Activated CD4-positive, CD25-positive, alpha-beta regulatory T cell treated with anti-CD3 and anti-CD28 coated beads, Interleukin-2, amount 50 U/mL, for 24 hours (primary cell): ENCODE measurements at regions not wholly inside any gene's neighbourhood (a gene's known extent, or its start where the extent isn't known, plus 50 kb on each side); places are given as distances from the start of the nearest gene placed in this dataset.
"Not testable (repeated sequence)": the region's sequence is repeated elsewhere in the genome, so short reads cannot be mapped to it uniquely, and the experiment has no call there.

Source experiments
- ATAC-seq, 2 donors: fragments of 150-1000 bp; cut with Tn5 transposase; one replicate each; pipeline ENCODE4 v1.10.0; 2021; ENCODE audit warnings: mild to moderate bottlenecking in 1 of 2, moderate library complexity in 1 of 2

DNA sequence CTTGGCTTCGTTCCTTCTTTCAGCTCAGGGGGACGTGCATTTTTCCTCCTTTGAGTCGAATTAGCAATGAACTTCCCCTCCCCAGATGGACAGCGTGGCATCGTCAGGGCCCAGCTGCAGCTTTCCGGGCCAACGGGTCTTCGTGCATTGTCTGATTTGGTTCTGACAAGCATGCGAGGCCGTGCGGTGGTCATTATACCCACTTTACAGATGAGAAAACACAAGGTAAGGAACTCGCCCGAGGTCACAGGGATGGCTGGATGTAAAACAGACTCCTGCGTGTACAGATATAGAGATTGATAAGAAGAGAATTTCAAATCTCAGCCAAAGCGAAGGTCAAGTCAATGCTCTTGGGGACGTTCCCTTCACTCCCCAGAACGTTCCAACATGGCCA, 187.6 kb upstream of the SULF2 start:
- no peak for ATAC-seq

DNA sequence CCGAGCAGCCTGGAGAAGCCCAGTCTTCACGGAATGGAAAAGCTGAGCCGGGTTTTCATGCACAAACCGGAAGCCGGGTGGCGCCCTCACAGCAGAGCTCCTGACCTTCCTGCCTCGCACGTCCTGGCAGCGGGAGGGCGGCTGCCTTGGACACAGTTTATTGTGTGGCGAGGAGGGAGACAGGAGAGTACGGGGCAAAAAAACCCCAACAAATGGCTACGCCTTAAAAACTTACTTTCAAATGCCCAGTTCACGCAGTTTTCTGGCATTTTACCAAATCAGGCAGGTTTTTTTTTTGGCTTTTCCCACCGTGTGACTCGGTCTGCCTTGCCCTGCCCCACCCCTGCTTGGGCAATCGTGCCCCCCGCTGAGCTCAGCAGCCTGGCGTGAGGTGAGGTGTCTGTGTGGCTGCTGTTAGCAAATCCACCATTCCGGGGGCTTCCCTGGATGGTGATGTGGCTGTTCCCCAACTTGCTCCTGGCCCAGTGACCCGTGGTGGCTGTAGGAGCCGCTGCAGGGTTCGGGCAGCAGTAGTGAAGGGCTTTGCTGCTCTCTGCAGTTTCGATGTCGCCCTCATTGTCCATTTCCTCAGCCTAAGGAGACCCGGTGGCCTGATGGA, 187.1 kb upstream of the SULF2 start:
- ATAC-seq: not testable (repeated sequence)

DNA sequence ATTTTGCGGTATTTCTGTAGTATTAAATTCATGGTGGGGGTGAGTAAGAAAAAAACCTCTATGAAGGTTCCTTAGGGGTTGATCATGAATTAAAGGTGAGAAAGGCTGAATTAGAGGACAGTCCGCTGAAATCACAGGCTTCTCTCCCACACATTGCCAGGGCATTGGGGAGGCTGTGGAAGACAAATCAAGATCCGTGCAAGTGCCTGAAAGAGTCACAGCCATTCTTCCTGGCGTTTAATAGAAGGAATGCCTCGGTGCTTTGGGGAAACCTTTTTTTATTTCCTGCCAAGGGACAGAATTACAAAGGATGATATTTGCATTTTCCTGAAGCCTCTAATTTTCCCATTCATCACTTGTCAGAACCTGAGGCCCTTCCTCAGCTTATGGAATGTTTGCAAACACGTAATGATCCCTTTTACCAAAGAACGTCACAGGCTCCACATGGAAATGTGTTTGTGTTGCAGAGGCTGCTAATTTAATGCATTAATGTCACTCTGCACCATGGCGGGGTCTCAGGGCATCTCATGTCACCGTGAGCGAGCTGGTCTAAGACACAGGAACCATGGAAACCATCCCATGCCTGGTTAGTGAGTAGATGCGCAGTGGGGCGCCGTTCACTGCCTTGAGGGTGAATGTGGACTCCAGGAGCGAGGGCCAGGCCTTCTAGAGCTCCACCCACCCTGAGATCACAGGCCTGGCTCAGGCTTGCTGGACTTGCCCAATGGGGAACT, 185.9 kb upstream of the SULF2 start:
- ATAC-seq: no peak

DNA sequence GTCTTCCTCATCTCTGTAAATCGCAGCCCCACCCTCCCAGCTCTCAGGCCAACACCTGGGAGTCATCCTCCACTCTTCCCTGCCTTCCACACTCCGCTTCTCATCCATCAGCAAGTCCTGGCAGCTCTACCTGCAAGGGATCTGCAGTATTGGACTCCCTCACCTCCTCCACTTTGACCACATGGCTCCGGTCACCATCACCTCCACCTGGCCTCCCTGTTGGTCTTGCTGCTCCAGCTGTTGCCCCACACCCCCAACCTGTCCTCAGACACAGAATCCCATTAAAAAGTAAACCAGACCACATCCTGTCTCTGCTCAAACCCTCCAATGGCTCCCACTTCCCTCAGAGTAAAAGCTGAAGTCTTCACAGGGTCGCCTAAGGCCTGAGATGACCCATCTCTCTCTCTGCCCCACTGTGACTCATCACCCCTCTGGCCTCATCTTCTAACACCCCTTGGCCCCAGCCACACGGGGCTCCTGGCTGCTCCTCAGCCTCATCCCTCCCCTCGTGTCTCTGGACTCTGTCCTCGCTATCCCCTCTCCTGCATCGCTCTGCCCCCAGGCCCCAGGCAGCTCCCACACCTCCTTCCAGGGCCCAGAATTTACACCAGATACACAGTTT, 185.1 kb upstream of the SULF2 start:
- ATAC-seq: no peak

DNA sequence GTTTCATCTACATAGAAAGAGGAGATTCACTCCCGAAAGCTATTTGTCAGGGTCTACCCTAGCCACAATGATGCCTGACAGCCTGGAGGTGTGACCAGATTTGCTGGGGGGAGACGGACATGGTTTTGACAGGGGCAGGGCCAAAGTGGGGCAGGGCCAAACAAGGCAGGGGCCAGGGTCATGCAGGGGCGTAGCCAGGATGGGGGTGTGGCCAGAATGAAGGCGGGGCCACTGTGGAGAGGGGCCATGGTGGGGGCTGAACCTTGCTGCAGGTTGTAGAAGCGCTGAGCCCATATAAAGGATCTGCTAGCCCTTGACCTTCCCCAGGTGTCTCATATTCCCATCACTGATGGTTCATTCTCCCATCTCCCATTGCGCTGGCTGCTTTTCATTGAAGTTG, 184.1 kb upstream of the SULF2 start:
- no peak for ATAC-seq

DNA sequence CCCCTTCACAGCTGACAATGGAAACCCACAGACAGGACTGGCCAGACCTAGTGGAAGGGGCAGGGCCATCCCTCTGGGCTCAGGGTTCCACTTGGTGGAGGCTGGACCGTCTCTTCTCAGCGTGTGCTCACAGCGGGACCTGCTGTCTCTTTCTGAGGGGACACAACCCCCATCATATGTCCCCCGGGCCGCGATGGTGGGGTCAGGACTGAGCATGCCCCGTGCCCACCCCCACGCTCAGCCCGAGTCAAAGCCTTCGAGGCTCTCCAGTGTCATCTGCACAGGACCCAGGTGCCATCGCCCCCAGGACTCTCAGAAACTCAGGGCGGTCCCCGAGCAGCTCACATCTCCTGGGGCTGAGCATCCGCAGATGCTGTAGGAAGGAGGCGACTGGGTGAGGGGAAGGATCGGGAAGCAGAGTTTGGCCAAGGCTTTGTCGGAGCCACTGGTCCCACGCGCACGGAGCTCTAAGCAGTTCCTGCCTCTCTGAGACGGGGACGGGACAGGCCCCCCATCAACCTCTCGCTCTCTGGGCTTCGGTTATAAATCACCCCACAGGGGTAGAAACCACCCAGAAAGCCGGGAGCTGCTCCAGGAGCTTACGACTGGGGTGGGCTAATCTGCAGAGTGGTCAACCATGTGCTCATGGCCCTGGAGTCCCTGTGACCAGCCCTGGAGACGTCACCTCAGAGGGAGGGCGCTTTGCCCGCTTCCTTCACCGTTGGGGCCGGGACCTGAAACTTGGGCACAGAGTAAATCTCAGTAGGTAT, 183.4 kb upstream of the SULF2 start:
- no peak for ATAC-seq

DNA sequence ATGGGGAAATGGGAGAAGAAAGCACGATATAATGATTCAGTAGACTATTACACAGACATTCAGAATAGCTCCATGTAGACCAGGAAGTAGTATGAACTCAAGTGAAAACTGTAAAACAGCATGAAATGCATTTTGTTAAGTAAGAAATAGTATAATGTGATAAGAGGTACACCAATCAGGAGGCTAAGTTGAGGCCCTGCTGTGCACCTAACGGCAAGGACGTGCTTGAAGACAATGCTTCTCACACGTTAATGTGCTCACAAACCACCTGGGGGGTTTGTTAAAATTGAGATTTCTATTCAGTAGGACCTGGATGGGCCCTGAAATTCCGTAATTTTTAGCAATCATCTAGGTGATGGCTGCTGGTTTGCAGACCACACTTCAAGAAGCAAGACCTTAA, 178.9 kb upstream of the SULF2 start:
- no peak for ATAC-seq

DNA sequence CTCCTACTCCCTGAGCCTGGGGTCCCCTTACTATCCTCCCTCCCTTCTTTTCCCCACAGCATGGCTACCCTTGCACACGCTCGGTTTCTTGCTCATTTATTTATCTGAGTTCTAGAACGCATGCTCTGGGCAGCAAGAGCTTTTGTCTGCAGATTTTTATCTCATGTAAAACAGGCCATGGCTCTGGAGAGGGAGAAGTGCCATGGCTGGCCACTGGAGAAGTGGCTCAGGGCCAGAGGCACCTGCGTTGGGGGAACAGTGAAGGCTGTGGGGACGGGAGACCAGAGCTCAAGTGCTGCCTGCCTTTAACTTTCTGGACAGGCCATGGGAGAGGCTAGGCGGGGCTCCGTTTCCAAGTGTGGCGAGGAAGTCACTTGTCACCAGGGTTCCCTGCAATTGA, 177.7 kb upstream of the SULF2 start:
- no peak for ATAC-seq

DNA sequence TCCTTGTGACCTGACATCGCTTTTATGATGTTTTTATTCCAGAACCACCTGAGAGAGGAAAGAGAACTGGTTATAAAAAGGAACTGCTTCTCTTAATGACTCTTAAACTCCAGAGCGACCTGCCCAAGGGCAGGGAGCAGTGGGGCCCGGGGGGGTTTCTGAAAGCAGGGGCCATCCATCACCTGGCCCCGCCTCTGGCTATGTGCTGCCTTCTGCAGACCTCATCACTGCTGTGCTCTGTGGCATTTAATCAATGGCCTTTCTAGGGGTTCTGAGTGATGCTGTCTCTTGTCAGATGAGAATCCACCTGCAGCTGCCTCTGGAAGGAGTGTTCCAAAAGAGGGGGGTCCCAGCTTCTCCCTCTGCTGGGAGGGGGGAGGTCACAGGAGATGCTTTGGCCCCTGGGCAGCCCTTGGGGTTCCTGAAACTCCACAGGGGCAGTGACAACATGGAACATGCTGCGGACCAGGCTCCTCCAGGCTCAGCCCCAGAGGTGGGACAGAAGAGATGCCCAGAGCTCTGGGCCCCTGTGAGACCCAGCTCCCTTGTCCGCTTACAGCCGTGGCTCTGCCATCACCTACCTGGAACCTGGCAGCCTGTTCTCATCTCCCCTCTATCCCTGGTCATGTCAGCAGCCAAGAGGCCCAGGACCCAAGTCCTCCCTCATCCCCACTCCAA, 177.1 kb upstream of the SULF2 start:
- no peak for ATAC-seq

DNA sequence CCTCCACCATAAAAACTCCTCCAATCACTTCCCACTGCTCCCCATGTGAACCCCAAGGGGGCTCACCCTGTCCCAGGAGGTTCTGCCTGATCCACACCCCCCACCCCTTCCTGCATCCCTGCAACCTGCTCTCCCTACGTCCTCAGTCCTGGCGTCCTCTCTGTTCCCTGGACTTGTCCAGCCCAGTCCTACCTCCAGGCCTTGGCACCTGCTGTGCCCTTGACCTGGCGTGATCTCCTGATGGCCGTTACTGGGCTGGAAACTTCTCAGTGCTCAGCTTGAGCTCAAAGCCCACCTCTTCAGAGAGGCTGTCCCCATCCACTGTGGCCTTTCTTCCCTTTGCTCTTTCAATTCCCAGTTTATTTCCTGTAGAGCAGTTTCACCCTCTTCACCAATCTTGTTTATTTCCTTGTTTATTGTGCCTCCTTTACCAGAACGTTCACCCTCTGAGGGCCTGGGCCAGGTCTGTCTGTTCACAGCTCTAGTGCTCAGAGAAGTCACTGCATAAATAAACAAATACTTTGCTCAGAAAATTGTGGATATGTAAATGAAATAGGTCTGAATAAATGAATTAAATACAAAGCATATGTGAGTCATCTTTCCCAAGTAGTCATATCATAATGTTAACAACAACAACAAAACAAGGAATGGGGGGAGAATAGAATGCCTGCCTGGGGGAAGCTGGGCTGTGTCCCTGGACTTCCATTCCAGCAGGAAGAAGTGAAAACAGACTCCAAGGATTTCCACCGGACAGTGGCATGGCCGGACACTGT, 175.7 kb upstream of the SULF2 start:
- no peak for ATAC-seq

DNA sequence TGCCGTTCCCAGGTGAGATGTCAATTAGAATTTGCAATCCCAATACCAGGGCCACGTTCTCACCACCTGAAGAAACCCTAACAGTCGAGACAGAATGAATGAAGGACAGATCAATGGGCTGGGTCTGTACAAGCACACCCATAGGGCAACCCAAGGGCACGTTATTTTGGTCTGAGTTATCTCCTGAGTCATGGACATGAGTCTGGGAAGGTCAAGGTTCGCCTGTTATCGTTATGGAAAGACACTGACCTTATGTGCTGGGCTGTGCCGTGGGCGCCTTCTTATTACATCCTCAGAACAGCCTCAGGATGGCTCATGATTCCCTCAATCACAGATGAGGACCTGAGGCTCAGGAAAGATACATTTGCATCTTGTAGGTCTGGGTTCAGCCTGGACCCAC, 175.0 kb upstream of the SULF2 start:
- no peak for ATAC-seq

DNA sequence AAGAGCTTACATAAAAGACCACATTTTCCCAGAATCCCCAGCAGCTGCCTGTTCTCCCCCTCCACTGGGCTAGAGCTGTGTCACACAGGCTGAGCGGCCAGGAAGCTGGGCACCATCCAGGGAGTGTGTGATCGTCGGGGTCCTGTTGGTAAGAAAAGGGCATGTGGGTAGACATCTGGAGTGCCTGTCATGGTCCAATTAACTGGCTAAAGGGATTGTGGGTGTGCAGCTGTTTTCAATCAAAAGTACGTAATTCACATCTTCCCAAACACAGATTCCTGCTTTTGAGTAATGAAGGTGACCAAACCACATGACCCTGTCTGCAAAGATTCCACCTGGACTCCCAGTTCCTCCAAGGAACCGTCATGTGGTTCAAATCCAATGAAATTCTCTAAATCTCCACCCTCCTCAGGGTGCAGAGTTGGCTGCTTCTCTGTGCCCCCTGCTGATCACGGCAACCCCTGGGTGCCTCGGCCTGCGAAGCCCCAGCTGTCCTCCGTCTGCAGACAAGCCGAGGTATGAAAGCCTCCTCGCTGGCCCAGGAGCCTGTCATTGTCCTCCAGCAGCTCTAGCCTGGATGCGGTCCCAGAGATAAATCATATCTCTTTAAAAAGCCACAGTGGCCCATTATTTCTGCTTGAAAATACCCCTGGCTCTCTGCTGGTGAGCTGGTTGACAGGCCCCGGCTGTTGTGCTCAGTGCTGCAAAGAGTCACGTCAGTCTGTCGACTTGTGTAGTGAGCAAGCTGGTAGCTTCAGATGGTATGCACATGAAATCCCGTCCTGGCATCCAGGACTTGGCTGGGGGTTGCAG, 172.9 kb upstream of the SULF2 start:
- not testable (repeated sequence) for ATAC-seq

DNA sequence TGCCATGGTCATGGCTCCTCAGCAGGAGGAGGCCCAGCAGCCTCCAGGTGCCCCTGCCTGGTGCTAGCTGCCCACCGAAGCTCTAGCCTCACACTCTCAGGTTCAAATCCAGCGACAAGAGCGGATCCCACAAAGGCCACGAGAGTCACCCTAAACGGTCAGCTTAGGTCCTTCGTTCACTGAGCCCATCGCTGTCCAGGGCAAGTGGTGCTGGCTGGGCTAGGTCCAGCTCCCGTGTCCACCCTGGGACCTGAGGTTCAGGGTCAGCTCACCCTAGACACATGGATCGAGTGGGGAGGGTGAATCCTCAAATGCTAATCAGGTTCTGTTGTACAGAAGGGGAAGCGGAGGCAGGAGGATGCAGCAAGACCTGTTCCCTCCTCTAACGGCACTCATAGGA, 171.9 kb upstream of the SULF2 start:
- no peak for ATAC-seq

DNA sequence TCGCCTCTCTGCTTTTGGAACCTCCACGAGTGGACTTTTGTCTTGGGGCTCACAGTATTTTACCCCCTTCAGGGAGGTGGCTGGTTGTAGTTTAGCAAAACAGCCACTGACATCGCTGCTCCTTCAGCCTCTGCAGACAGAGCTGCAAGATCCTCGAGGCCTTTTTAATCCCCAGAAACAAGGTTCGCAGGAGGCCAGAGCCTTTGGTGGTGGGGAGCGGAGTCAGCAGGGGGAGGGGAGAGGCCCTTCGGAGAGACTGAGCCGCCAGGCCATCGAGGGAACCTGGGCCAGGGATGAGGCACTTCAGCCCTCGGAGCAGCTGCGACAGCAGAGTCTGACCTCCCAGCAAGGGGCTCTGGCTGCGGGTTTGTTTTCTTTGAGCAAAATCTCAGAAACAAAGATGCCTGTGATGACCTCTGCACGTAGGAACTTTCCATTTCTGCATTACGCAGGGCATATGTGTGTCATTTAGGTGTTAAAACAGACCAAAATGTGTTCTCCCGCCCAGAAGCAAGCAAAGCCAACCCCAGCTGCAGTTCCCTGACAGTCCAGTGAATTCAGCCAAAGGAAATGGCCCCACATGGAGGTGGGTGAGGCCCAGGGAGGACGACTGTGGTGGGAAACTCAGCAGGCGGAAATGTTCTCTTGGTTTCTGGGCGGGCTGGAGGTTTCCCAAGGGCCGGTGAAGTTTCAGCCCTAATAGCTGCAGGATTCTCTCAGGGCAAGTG, 171.2 kb upstream of the SULF2 start:
- ATAC-seq: no peak

DNA sequence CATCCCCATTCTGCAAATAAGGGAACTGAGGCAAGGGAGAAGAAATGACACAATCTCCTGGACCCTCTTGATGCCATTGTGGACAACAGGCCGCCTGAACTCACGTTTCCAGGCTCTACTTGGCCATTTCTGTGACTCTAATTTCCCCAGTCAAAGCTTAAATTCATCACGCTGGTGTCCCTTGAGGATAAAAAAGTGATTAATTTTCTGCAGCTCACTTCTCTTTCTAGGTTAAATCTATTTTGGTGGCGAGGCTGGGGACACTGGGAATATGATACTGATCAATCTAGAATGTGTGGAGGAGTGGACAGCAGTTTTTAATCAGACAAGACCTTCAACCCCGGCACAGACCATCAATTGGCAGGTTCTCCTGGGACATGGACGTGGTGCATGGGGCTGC, 168.2 kb upstream of the SULF2 start:
- ATAC-seq: no peak

DNA sequence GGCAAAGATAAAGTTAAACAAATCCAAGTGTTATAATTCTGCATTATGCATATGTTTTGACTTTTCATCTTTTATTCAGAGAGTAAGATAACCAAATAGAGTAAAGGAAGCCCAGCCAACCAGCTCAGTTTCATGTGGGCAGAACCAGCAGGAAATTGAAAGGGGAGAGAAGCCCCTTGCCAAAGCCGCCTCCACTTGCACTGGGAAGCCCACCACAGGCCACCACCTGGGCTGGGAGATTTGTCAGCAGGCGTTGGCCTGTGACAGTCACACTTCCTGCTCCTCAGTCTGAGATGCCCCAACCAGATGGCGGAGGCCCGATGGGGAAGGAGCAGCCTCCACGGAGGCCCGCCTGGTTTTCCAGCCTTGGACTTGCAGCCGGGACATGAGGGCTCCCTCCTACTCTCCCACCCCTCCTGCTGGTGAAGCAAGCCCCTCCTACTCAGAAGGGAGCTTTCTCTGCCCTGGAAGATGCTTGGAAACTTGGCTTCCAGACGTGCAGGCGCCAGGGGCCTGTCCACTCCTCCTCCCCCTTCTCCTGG, 166.8 kb upstream of the SULF2 start:
- no peak for ATAC-seq

DNA sequence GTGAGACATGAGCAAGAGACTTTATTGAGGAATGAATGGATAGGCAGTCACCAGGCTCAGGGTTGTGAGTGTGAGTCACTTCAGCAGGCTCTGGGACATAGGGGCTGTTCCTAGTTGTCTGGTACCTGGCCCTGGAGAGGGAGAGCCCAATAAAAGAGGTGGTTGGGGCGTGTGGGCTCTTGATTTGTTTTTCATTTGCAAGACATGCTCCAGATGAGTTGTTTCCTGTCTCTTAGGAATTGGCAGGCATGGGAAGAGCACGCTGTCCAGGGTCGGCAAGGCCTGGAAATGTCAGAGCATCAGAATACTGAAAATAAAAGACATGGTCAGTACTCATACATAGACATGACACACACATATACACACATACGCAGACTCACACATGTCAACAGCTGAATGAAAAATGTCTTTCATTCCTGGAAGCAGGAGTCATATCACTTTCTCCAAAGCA, 166.3 kb upstream of the SULF2 start:
- ATAC-seq: no peak

DNA sequence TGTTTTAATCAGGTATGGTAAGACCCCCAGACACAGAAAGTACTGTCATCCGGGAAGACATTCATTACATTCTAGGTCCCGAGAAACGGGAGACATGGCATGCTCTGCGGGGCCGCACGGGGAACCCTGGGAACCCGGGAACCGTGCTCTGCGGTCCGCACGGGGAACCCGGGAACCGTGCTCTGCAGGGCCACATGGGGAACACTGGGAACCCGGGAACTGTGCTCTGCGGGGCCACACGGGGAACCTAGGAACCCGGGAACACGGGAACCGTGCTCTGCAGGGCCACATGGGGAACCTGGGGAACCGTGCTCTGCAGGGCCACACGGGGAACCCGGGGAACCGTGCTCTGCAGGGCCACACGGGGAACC, 165.6 kb upstream of the SULF2 start:
- ATAC-seq: no peak

DNA sequence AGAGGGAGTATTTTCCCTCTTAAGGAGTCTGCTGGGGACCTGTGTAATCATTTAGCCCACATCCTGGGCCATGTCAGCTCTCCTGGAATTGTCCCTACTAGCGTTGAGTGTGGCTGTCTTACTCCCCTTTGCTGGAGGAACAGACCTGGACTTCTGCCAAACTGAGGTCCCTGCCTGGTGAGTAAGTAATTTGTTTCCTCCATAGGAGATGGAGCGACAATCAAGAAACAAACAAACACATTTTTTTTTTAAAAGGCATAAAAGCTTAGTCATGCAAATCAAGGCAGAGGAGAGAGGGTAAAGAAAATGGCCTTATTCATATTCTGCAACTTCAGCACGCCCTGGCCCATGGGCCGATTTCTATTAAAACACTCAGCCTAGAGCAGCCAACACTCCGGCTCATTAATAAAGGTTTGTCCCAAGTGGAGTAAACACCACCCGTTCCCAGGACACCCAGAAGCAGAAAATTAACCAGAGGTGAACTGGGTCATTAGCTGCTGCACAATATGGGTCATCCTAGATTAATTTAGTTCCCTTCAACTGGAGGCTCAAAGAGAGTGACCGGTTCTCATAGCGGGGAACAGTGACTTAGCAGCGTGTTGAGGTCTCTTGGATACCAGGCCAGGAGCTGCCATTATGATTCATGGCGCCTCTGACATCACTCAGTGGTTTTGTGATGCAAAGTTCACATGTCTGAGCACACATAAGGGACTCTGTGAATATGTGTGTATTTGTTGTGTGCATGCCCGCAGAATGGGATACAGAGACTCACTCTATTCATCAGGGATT, 165.0 kb upstream of the SULF2 start:
- no peak for ATAC-seq
